Activated naive CD8-positive, alpha-beta T cell treated with anti-CD3 and anti-CD28 coated beads, Interleukin-2, amount 50 U/mL, for 24 hours (primary cell): ENCODE measurements at regions not wholly inside any gene's neighbourhood (a gene's known extent, or its start where the extent isn't known, plus 50 kb on each side); places are given as distances from the start of the nearest gene placed in this dataset.
A peak's percentile ranks its signal among the peaks of the same experiment; 100 is the strongest.

ENCODE experiments used
- ATAC-seq: fragments of 150-1000 bp; cut with Tn5 transposase; one replicate; pipeline ENCODE4 v1.10.0; 2021
- DNase-seq: peaks from one replicate; pipeline ENCODE4 v3.0.0; 2021
- H3K27ac Mint-ChIP-seq: one replicate; pipeline ENCODE4 v1.8.0; 2021; ENCODE audit warnings: mild to moderate bottlenecking, mixed read lengths
- H3K27me3 Mint-ChIP-seq: one replicate; pipeline ENCODE4 v1.8.0; 2021; ENCODE audit warnings: mixed read lengths
- H3K36me3 Mint-ChIP-seq: one replicate; pipeline ENCODE4 v1.8.0; 2021; ENCODE audit warnings: low read depth, mixed read lengths
- H3K4me1 Mint-ChIP-seq: one replicate; pipeline ENCODE4 v1.8.0; 2021; ENCODE audit warnings: mixed read lengths
- H3K4me3 Mint-ChIP-seq: one replicate; pipeline ENCODE4 v1.8.0; 2021; ENCODE audit warnings: mild to moderate bottlenecking, moderate library complexity, mixed read lengths
- H3K9me3 Mint-ChIP-seq: one replicate; pipeline ENCODE4 v1.8.0; 2021; ENCODE audit warnings: mixed read lengths

GRCh38 chr15:62637950-62638619 is 404.5 kb upstream of the TPM1 start:
- DNase-seq (no peak), ATAC-seq (no peak)
- Mint-ChIP-seq H3K4me3 (no peak overlapping the region), H3K9me3 (no peaks in the 10 kb centered on the region), H3K27ac (no peak overlapping the region), H3K27me3 (peaks cover 4% of the 10 kb centered on the region), H3K36me3 (no peaks in the 10 kb centered on the region), H3K4me1 (no peaks in the 10 kb centered on the region)

GRCh38 chr15:62639432-62639831 is 403.1 kb upstream of the TPM1 start:
- H3K4me3 Mint-ChIP-seq: no peak overlapping the region
- no peaks in the 10 kb centered on the region for H3K36me3 Mint-ChIP-seq
- H3K27ac Mint-ChIP-seq: no peak overlapping the region
- no peak for DNase-seq
- ATAC-seq: no peak
- no peaks in the 10 kb centered on the region for H3K4me1 Mint-ChIP-seq
- no peaks in the 10 kb centered on the region for H3K9me3 Mint-ChIP-seq
- H3K27me3 Mint-ChIP-seq: peaks cover 4% of the 10 kb centered on the region

GRCh38 chr15:62639906-62640605 is 402.5 kb upstream of the TPM1 start:
- Mint-ChIP-seq H3K4me3 (no peak overlapping the region), H3K27me3 (peaks cover 4% of the 10 kb centered on the region), H3K36me3 (no peaks in the 10 kb centered on the region), H3K9me3 (no peaks in the 10 kb centered on the region), H3K4me1 (no peaks in the 10 kb centered on the region), H3K27ac (no peak overlapping the region)
- DNase-seq: no peak
- no peak for ATAC-seq

DNA sequence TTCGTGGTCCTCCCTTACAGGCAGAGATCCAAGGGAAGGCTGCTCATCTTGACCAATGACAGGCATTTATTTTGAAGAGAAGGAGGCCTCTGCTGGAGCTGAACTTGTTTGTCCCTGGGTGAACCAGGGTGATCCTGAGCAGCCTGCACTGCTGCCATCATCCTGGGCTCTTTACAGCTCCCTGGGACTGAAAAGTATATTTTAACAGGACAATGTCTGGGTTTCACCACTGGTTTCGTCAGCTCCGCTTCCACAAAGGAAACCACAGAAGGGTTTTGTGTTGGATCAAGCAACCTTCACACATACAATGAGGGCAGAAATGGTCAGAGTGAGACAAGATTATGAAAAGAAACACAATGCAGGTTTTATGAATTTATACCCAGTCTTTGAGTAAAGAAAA is 400.7 kb upstream of the TPM1 start:
- Mint-ChIP-seq H3K9me3 (no peaks in the 10 kb centered on the region), H3K36me3 (no peaks in the 10 kb centered on the region), H3K27me3 (peaks cover 4% of the 10 kb centered on the region), H3K27ac (no peak overlapping the region), H3K4me1 (no peaks in the 10 kb centered on the region), H3K4me3 (no peak overlapping the region)
- DNase-seq (no peak), ATAC-seq (no peak)

DNA sequence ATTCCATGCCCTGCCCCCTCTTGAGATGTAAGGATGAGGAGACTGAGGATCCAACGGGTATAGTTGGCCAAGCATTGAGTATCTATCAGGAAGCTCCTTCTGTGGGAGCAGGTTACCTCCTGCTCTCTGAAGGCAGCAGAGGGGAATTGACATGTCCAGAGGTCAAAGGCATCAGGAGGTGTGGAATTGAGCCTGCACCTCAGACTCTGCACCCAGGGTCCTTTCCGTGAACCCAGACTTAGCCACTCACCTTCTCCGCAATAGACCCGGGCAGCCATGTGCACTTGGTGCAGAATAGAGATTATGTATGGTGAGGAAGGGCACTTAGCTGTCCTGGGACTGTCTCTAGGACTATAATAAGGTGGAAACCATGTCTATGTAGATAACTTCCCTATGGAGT is 399.0 kb upstream of the TPM1 start:
- H3K4me1 Mint-ChIP-seq: no peaks in the 10 kb centered on the region
- H3K27ac Mint-ChIP-seq: no peak overlapping the region
- no peak overlapping the region for H3K4me3 Mint-ChIP-seq
- no peaks in the 10 kb centered on the region for H3K36me3 Mint-ChIP-seq
- no peak for DNase-seq
- no peaks in the 10 kb centered on the region for H3K27me3 Mint-ChIP-seq
- H3K9me3 Mint-ChIP-seq: no peaks in the 10 kb centered on the region
- no peak for ATAC-seq

GRCh38 chr15:62644216-62644888 is 398.2 kb upstream of the TPM1 start:
- no peak overlapping the region for H3K4me3 Mint-ChIP-seq
- no peak for ATAC-seq
- DNase-seq: no peak
- H3K27ac Mint-ChIP-seq: no peak overlapping the region
- no peaks in the 10 kb centered on the region for H3K36me3 Mint-ChIP-seq
- H3K27me3 Mint-ChIP-seq: no peaks in the 10 kb centered on the region
- H3K9me3 Mint-ChIP-seq: no peaks in the 10 kb centered on the region
- H3K4me1 Mint-ChIP-seq: no peaks in the 10 kb centered on the region

DNA sequence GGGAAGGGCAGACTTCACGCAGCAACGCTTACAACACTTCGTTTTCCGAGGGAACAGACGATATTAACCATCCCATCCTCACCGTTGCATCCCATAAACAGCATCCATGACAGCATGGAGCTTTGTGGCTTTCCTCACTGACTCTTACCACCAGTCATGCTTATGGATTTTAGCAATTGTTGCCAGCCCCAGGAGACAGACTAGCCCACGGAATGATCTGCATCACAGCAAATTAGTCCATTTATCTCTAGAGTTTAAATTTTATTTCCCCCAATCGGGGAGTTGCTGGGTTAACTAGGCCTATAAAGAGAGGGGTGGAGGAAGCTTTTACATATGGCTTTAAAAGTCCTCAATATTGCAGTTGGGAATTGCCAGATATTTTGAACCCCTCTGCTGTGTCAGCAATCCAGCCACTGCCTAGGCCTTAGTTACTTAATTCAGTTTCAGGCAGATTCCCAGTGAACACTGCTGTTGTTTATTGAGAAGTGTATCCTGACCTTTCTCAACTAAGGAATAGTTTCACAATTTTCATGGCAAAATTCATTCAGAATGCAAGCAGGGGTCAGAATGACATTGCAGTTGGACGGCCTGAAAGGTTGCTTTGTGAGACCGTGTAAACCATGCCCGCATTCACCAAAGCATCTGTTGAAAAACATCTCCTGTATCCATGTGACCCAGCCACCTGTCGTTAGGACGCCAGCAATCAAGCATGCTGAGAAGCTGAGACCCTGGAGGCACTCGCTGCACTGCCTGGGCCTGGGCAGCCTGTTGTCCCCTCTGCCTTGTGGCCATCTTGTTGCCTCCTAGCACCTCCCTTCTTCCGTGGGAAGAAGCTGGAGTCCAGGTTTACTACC is 397.4 kb upstream of the TPM1 start:
- ATAC-seq: no peak
- no peak for DNase-seq
- Mint-ChIP-seq H3K4me3 (no peak overlapping the region), H3K9me3 (no peaks in the 10 kb centered on the region), H3K4me1 (peaks cover 3% of the 10 kb centered on the region), H3K36me3 (no peaks in the 10 kb centered on the region), H3K27me3 (no peaks in the 10 kb centered on the region), H3K27ac (no peak overlapping the region)

DNA sequence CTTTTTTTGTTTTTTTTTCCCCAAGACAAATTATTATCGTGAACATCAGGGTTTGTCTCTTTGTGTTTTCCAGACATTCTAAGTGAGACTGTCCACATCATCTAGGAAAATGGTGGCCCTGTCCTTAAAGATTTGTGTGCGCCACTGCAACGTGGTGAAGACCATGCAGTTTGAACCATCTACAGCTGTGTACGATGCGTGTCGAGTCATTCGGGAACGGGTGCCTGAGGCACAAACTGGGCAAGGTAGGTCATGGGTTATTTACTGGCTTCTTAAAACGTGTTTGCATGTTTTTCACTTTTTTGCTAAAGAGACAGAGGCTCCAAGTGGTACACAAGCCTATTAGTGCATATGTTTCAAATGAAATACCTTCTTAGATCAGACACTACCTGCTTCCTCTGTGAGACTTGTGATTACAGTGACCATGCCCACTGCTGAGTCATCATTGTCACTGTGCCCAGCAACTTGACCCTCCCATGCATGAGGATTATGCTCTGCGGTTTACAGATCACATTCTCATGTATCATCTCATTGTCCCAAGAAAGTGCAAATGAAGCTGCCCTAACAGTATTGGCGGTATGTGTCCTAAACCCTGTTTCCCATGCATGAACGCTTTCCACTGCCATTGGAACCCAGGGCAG is 395.2 kb upstream of the TPM1 start:
- peaks cover 3% of the 10 kb centered on the region for H3K4me1 Mint-ChIP-seq
- DNase-seq (no peak), ATAC-seq (no peak)
- H3K27me3 Mint-ChIP-seq: no peaks in the 10 kb centered on the region
- H3K9me3 Mint-ChIP-seq: no peaks in the 10 kb centered on the region
- H3K36me3 Mint-ChIP-seq: no peaks in the 10 kb centered on the region
- H3K4me3 Mint-ChIP-seq: no peak overlapping the region
- no peak overlapping the region for H3K27ac Mint-ChIP-seq

GRCh38 chr15:62647843-62648505 is 394.6 kb upstream of the TPM1 start:
- peaks cover 3% of the 10 kb centered on the region for H3K36me3 Mint-ChIP-seq
- no peaks in the 10 kb centered on the region for H3K27me3 Mint-ChIP-seq
- DNase-seq (no peak), ATAC-seq (no peak)
- peaks cover 3% of the 10 kb centered on the region for H3K4me1 Mint-ChIP-seq
- no peak overlapping the region for H3K27ac Mint-ChIP-seq
- no peak overlapping the region for H3K4me3 Mint-ChIP-seq
- no peaks in the 10 kb centered on the region for H3K9me3 Mint-ChIP-seq

- no peak overlapping the region for H3K4me3 Mint-ChIP-seq
- no peaks in the 10 kb centered on the region for H3K27me3 Mint-ChIP-seq
- DNase-seq (no peak), ATAC-seq (no peak)
- H3K9me3 Mint-ChIP-seq: peaks cover 3% of the 10 kb centered on the region
- peaks cover 3% of the 10 kb centered on the region for H3K4me1 Mint-ChIP-seq
- H3K36me3 Mint-ChIP-seq: peaks cover 3% of the 10 kb centered on the region
- no peak overlapping the region for H3K27ac Mint-ChIP-seq
Measured at GRCh38 chr15:62648954-62649353, 393.6 kb upstream of the TPM1 start.

GRCh38 chr15:62649793-62650420 is 392.6 kb upstream of the TPM1 start:
- H3K36me3 Mint-ChIP-seq: peaks cover 3% of the 10 kb centered on the region
- ATAC-seq (no peak), DNase-seq (peak; percentile 10)
- H3K27me3 Mint-ChIP-seq: peaks cover 2% of the 10 kb centered on the region
- peaks cover 7% of the 10 kb centered on the region for H3K9me3 Mint-ChIP-seq
- no peak overlapping the region for H3K4me3 Mint-ChIP-seq
- no peak overlapping the region for H3K27ac Mint-ChIP-seq
- peaks cover 3% of the 10 kb centered on the region for H3K4me1 Mint-ChIP-seq

GRCh38 chr15:62653122-62653521 is 389.4 kb upstream of the TPM1 start:
- peaks cover 2% of the 10 kb centered on the region for H3K27me3 Mint-ChIP-seq
- H3K4me3 Mint-ChIP-seq: no peak overlapping the region
- no peak overlapping the region for H3K27ac Mint-ChIP-seq
- peaks cover 5% of the 10 kb centered on the region for H3K4me1 Mint-ChIP-seq
- no peak for DNase-seq
- H3K36me3 Mint-ChIP-seq: peaks cover 3% of the 10 kb centered on the region
- H3K9me3 Mint-ChIP-seq: peaks cover 7% of the 10 kb centered on the region
- ATAC-seq: no peak

DNA sequence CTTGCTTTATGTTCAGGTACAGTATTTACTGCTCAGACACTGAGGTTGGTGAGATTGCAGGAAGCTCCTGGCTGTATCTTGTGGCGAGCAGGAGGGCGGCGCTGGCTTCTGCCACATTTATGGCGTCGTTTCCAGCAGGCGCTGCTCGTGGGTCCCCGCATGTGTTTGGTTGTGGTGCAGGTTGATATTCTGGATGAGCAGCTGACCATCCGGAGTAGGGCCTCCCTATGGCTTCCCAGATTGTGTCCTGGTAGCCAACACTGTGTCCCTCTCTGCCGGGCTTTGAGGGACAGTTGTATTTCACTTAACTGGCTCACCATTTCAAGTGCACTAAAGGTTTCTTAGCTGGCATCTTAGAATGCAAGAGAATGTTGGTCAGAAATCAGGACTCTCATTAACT is 386.5 kb upstream of the TPM1 start:
- no peak for ATAC-seq
- H3K4me3 Mint-ChIP-seq: no peak overlapping the region
- peaks cover 1% of the 10 kb centered on the region for H3K4me1 Mint-ChIP-seq
- peaks cover 7% of the 10 kb centered on the region for H3K9me3 Mint-ChIP-seq
- no peak overlapping the region for H3K27ac Mint-ChIP-seq
- no peak for DNase-seq
- H3K27me3 Mint-ChIP-seq: peaks cover 2% of the 10 kb centered on the region
- peaks cover 3% of the 10 kb centered on the region for H3K36me3 Mint-ChIP-seq
